BJ (cell line): ENCODE measurements at regions not wholly inside any gene's neighbourhood (a gene's known extent, or its start where the extent isn't known, plus 50 kb on each side); places are given as distances from the start of the nearest gene placed in this dataset.

Experiments
- CTCF ChIA-PET: fragments of 350-600 bp; formaldehyde crosslinking; extraction: SDS; loops from one replicate; lab custom pipeline; 2021; ENCODE audit warnings: antibody characterized with exemption, inconsistent platforms; lab: Yijun Ruan, JAX
- POLR2A ChIA-PET: fragments of 300-600 bp; sonication (Branson Sonifier 250); formaldehyde crosslinking; extraction: SDS; loops from one replicate; lab custom pipeline; 2021; ENCODE audit warnings: antibody characterized with exemption; lab: Charles Lee
- DNase-seq: peaks from one replicate; pipeline ENCODE4 v3.0.0-alpha.2; 2011; ENCODE audit warnings: low read depth
- H3K27me3 ChIP-seq: 2 replicates; pipeline ENCODE4 v1.6.0; 2011; ENCODE audit warnings: low read length; ENCODE audit not compliant: control insufficient read depth, insufficient read depth
- H3K36me3 ChIP-seq: 2 replicates; pipeline ENCODE4 v1.5.1; 2011; ENCODE audit warnings: low read length; ENCODE audit not compliant: control insufficient read depth, insufficient read depth
- H3K4me3 ChIP-seq: 2 replicates; pipeline ENCODE4 v1.5.1; 2011; ENCODE audit warnings: low read depth, mild to moderate bottlenecking, control low read depth, low read length
- TF ChIP-seq, protein P1 (sequence below): IDR thresholded peaks from 2 replicates; pipeline ENCODE4 v1.5.1; 2011; ENCODE audit warnings: low read depth, mild to moderate bottlenecking, control low read depth, inconsistent platforms, low read length, moderate library complexity; ENCODE audit not compliant: insufficient read depth

- Histone ChIP-seq H3K36me3 (no peaks in the 10 kb centered on the region), H3K4me3 (no peak overlapping the region), H3K27me3 (no peaks in the 10 kb centered on the region)
- ChIA-PET POLR2A (no interaction called here), CTCF (no interaction called here)
- no peak for DNase-seq
- TF ChIP-seq, protein P1, sequence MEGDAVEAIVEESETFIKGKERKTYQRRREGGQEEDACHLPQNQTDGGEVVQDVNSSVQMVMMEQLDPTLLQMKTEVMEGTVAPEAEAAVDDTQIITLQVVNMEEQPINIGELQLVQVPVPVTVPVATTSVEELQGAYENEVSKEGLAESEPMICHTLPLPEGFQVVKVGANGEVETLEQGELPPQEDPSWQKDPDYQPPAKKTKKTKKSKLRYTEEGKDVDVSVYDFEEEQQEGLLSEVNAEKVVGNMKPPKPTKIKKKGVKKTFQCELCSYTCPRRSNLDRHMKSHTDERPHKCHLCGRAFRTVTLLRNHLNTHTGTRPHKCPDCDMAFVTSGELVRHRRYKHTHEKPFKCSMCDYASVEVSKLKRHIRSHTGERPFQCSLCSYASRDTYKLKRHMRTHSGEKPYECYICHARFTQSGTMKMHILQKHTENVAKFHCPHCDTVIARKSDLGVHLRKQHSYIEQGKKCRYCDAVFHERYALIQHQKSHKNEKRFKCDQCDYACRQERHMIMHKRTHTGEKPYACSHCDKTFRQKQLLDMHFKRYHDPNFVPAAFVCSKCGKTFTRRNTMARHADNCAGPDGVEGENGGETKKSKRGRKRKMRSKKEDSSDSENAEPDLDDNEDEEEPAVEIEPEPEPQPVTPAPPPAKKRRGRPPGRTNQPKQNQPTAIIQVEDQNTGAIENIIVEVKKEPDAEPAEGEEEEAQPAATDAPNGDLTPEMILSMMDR: no peak
Measured at GRCh38 chr11:106292526-106292925, 215.1 kb downstream of the AASDHPPT start.

DNA sequence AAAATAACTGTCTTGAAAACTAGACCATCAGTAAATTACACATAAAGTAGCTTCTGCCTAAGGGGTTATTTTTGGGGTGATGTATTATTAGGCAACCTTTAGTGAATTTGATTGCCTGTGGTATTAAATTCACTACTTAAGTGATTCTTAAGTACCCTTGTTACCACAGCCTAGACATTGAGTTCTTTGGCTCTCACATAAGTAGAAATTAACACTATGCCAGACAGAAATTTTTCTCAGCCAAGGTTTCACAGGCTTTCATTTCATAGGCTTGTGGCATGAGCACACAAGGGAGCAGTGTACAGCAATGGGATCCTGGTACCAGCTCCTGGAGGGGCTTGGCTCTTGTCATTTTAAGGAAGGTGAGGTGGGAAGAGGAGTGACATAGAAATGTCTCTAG is 218.5 kb downstream of the AASDHPPT start:
- Histone ChIP-seq H3K36me3 (no peaks in the 10 kb centered on the region), H3K4me3 (no peak overlapping the region), H3K27me3 (no peaks in the 10 kb centered on the region)
- POLR2A ChIA-PET: no interaction called here
- TF ChIP-seq, protein P1: no peak
- DNase-seq: no peak
- CTCF ChIA-PET: interaction anchor here (0.6 kb wide), 1 partner anchor 13 kb away, joined by 3 read pairs; no protein-coding TSS in a partner anchor

DNA sequence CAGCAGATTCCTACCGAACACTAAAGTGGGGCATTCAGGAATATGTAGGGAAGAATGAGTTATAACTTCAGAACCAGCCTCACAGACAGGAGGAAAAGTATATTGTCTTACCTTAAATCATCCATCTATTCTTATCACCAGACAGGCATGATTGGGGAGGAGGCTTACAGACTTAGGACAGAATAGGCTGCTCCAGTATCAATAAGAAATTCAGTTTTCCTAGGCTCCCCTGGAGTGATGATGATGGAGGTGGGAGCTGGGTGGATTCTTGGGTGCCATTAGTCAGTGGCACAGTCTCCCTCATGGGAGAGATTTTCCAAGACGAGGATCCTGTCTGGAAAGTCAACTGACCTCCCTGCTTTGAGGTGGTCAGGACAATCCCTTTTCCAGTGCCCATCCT is 225.0 kb downstream of the AASDHPPT start:
- POLR2A ChIA-PET: no interaction called here
- CTCF ChIA-PET: no interaction called here

GRCh38 chr11:106304274-106304673 is 226.8 kb downstream of the AASDHPPT start:
- POLR2A ChIA-PET: no interaction called here
- H3K4me3 ChIP-seq: no peak overlapping the region
- CTCF ChIA-PET: interaction anchor here (1.1 to 2.2 kb wide), 3 partner anchors 14 to 22 kb away, joined by 3 to 5 read pairs (median 4); no protein-coding TSS in a partner anchor

More for the DNA sequence above, 225.0 kb downstream of the AASDHPPT start:
- no peak overlapping the region for H3K4me3 ChIP-seq
- no peak for DNase-seq
- TF ChIP-seq, protein P1: no peak
- H3K27me3 ChIP-seq: no peaks in the 10 kb centered on the region
- H3K36me3 ChIP-seq: no peaks in the 10 kb centered on the region

GRCh38 chr11:106305458-106305857 is 228.0 kb downstream of the AASDHPPT start:
- Histone ChIP-seq H3K27me3 (no peaks in the 10 kb centered on the region), H3K36me3 (no peaks in the 10 kb centered on the region), H3K4me3 (no peak overlapping the region)
- TF ChIP-seq, protein P1: no peak
- DNase-seq: no peak
- CTCF ChIA-PET: no interaction called here
- POLR2A ChIA-PET: no interaction called here

More at GRCh38 chr11:106304274-106304673, 226.8 kb downstream of the AASDHPPT start:
- Histone ChIP-seq H3K36me3 (no peaks in the 10 kb centered on the region), H3K27me3 (no peaks in the 10 kb centered on the region)
- TF ChIP-seq, protein P1: no peak
- no peak for DNase-seq
